Transverse colon (tissue), 4 donors: ENCODE measurements at regions not wholly inside any gene's neighbourhood (a gene's known extent, or its start where the extent isn't known, plus 50 kb on each side); places are given as distances from the start of the nearest gene placed in this dataset.
A peak's percentile ranks its signal among the peaks of the same experiment; 100 is the strongest.

Source experiments
- DNase-seq: peaks from one replicate; pipeline ENCODE4 v3.0.0-alpha.2; 2019
- H3K27ac ChIP-seq, 4 donors: fragments of 200-600 bp; sonication (generic); 2 replicates each; pipeline ENCODE4 v1.5.1; 2016 to 2018; ENCODE audit warnings: inconsistent platforms in 4 of 4
- H3K27me3 ChIP-seq: fragments of 200-600 bp; sonication (generic); 2 replicates; pipeline ENCODE4 v1.5.1; 2017; ENCODE audit warnings: inconsistent platforms
- H3K36me3 ChIP-seq, 4 donors: fragments of 200-600 bp; sonication (generic); 2 replicates each; pipeline ENCODE4 v1.5.1; 2017 to 2019; ENCODE audit warnings: inconsistent platforms in 4 of 4
- H3K4me1 ChIP-seq, 4 donors: fragments of 200-600 bp; sonication (generic); 2 replicates each; pipeline ENCODE4 v1.5.1; 2017 to 2020; ENCODE audit warnings: inconsistent platforms in 4 of 4
- H3K4me3 ChIP-seq, 4 donors: fragments of 200-600 bp; sonication (generic); 1 replicate in 1 of 4; 2 replicates in 3 of 4; pipeline versions ENCODE4 v1.5.1 to v1.6.1; 2017 to 2019; ENCODE audit warnings: inconsistent platforms in 4 of 4
- H3K9me3 ChIP-seq, 2 donors: fragments of 200-600 bp; sonication (generic); 2 replicates each; pipeline ENCODE4 v1.5.1; 2017 to 2019; ENCODE audit warnings: inconsistent platforms in 2 of 2
- EP300 ChIP-seq: sonication (generic); formaldehyde crosslinking; IDR thresholded peaks from one replicate; pipeline ENCODE4 v1.6.1; 2017; ENCODE audit warnings: antibody characterized with exemption, low read depth
- POLR2A ChIP-seq: fragments of 450-650 bp; IDR thresholded peaks from one replicate; pipeline ENCODE4 v1.6.1; 2016; ENCODE audit warnings: antibody characterized with exemption, mild to moderate bottlenecking, moderate library complexity
- POLR2AphosphoS5 ChIP-seq, 3 donors: sonication (generic); formaldehyde crosslinking; IDR thresholded peaks; one replicate each; pipeline ENCODE4 v1.6.1; 2016; ENCODE audit warnings: antibody characterized with exemption in 3 of 3
- WGBS, 2 donors: methylation state at CpG; one replicate each; pipeline ENCODE4 v1.1.5; 2018; ENCODE audit warnings: low coverage in 1 of 2; 5-methylcytosine and 5-hydroxymethylcytosine counted together
- in situ Hi-C, 4 donors: fragments of 200-750 bp; cut with MboI; loops; one replicate each; pipeline versions ENCODE4 v1.15.0 to v1.15.1; 2017; ENCODE audit warnings: low sequenced_read_pairs in 3 of 4, low pct_ligation_motif_present in 1 of 4, low pct_unique_long_range_greater_than_20kb in 1 of 4
- intact Hi-C: fragments of 100-400 bp; cut with DNase I; formaldehyde crosslinking; loops from one replicate; pipeline ENCODE4 v1.15.1; 2023; ENCODE audit warnings: low total_unique reads
- TF ChIP-seq, protein P1 (sequence below), 5 experiments: fragments of 200-600 bp in 3 of 5; fragments of 450-650 bp in 2 of 5; sonication (generic) in 3 of 5; IDR thresholded peaks; 1 replicate in 2 of 5; 2 replicates in 3 of 5; pipeline ENCODE4 v1.5.1; 2016 to 2017; ENCODE audit warnings: antibody characterized with exemption in 5 of 5, inconsistent platforms in 3 of 5, mild to moderate bottlenecking in 2 of 5, moderate library complexity in 1 of 5

DNA sequence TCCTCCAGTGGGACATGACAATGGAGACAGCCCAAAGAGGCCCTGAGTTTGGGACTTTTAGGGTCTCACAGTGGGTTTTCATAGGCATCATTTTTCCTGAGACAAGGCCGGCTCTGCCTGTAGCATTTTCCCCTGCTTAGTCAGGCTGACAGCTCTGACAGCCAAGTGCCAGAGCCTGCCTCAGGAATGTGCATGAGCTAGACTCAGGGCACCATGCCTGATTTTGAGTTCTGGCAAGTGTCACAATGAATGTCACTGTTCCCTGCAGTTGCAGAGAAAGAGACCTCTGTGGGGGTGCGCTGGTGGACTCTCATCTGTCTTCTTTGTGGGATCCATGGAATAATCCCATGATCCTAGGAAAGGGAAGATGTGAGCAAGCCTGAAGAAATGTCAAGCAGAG, 343.3 kb upstream of the TSPY4 start:
- DNase-seq = no peak
- no peaks in the 10 kb centered on the region for H3K36me3 ChIP-seq
- WGBS, 2 donors = no CpG with 5 or more reads among the region's 2 CpGs
- H3K9me3 ChIP-seq = no peaks in the 10 kb centered on the region
- in situ Hi-C loops = no loop called here
- intact Hi-C loops = no loop called here
- TF ChIP-seq, protein P1, sequence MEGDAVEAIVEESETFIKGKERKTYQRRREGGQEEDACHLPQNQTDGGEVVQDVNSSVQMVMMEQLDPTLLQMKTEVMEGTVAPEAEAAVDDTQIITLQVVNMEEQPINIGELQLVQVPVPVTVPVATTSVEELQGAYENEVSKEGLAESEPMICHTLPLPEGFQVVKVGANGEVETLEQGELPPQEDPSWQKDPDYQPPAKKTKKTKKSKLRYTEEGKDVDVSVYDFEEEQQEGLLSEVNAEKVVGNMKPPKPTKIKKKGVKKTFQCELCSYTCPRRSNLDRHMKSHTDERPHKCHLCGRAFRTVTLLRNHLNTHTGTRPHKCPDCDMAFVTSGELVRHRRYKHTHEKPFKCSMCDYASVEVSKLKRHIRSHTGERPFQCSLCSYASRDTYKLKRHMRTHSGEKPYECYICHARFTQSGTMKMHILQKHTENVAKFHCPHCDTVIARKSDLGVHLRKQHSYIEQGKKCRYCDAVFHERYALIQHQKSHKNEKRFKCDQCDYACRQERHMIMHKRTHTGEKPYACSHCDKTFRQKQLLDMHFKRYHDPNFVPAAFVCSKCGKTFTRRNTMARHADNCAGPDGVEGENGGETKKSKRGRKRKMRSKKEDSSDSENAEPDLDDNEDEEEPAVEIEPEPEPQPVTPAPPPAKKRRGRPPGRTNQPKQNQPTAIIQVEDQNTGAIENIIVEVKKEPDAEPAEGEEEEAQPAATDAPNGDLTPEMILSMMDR (IDR thresholded peaks at IDR 0.05) = no peak
- TF ChIP-seq POLR2AphosphoS5 (IDR thresholded peaks at IDR 0.05) (peak in 1 of 3 donors; percentile 53), POLR2A (no peak)
- H3K4me1 ChIP-seq = no peaks in the 10 kb centered on the region
- no peak overlapping the region for H3K4me3 ChIP-seq
- H3K27me3 ChIP-seq = no peaks in the 10 kb centered on the region
- no peak overlapping the region for H3K27ac ChIP-seq

DNA sequence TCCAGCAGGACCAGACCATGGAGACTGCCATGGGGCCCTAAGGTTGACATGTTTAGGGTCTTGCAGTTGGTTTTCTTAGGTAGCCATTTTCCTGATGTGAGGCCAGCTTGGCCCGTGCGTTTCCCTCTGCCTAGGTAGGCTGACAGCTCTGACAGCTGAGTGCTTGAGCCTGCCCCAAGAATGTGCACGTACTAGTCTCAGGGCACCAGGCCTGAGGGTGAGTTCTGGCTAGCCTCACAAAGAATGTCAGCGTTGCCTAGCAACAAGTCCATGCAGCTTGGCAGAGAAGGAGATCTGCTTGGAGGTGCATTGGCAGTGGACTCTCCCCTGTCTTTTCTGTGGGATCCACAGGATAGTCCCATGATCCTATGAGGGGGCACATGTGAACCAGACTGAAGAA, 336.0 kb upstream of the TSPY4 start:
- no CpG with 5 or more reads among the region's 4 CpGs for WGBS, 2 donors

DNA sequence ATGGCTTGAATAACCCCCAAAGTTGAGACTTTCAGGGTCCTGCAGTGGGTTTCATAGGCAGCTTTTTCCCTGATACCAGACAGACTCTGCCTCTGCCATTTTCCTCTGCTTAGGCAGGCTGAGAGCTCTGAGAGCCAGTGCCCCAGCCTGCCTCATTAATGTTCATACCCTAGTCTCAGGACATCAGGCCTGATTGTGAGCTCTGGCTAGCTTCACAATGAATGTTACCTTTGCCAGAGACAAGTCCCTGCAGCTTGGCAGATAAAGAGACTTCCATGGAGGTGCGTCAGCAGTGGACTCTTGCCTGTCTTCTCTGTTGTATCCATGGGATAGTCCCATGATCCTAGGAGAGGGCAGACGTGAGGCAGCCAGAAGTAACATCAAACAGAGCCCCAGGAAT, 333.5 kb upstream of the TSPY4 start:
- intact Hi-C loops (no loop called here), in situ Hi-C loops (no loop called here)

More for the DNA sequence above, 336.0 kb upstream of the TSPY4 start:
- Histone ChIP-seq H3K27me3 (no peaks in the 10 kb centered on the region), H3K4me1 (no peaks in the 10 kb centered on the region), H3K36me3 (no peaks in the 10 kb centered on the region), H3K9me3 (no peaks in the 10 kb centered on the region), H3K4me3 (no peak overlapping the region), H3K27ac (no peak overlapping the region)
- intact Hi-C loops = no loop called here
- TF ChIP-seq POLR2AphosphoS5 (IDR thresholded peaks at IDR 0.05) (peak in 1 of 3 donors; percentile 57), EP300 (no peak), POLR2A (no peak)
- TF ChIP-seq, protein P1 (IDR thresholded peaks at IDR 0.05) = no peak
- DNase-seq = no peak
- in situ Hi-C loops = no loop called here

DNA sequence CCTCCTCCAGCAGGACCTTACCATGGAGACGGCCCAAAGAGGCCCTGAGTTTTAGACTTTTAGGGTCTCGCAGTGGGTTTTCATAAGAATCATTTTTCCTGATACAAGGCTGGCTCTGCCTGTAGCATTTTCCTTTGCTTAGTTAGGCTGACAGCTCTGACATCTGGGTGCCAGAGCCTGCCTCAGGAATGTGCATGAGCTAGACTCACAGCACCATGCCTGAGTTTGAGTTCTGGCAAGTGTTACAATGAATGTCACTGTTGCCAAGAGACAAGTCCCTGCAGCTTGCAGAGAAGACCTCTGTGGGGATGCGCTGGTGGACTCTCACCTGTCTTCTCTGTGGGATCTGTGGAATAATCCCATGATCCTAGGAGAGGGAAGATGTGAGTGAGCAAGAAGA, 328.6 kb upstream of the TSPY4 start:
- H3K36me3 ChIP-seq = no peaks in the 10 kb centered on the region
- H3K27me3 ChIP-seq = no peaks in the 10 kb centered on the region
- WGBS, 2 donors = no CpG with 5 or more reads among the region's 3 CpGs

More for the DNA sequence above, 333.5 kb upstream of the TSPY4 start:
- Histone ChIP-seq H3K27me3 (no peaks in the 10 kb centered on the region), H3K27ac (no peak overlapping the region), H3K4me3 (no peak overlapping the region), H3K36me3 (no peaks in the 10 kb centered on the region), H3K9me3 (no peaks in the 10 kb centered on the region), H3K4me1 (no peaks in the 10 kb centered on the region)
- no peak for DNase-seq
- peak in 1 of 3 donors; percentile 82 for TF ChIP-seq POLR2AphosphoS5 (IDR thresholded peaks at IDR 0.05)
- TF ChIP-seq, protein P1 (IDR thresholded peaks at IDR 0.05) = no peak
- WGBS, 2 donors = no CpG with 5 or more reads among the region's 2 CpGs

DNA sequence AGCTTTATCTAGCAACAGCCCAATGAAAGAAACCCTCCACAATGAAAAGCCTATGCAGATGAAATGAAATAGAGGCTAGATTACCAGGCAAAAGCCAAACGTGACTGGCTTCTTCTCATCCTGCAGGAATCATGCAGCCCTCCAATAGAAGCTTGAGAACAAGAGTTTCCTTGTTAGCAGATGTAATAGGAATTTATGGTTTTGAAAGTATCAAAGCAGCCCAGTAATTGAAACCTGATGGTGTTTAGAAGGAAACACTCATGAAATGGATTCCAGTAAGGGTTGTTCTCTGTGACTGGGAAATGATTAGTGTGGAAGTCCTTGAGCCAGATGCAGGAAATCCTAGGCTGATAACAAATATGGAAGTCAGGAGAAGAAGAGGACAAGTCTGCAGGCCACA, 320.3 kb upstream of the TSPY4 start:
- Histone ChIP-seq H3K9me3 (no peaks in the 10 kb centered on the region), H3K36me3 (no peaks in the 10 kb centered on the region), H3K4me1 (no peaks in the 10 kb centered on the region), H3K27me3 (no peaks in the 10 kb centered on the region), H3K4me3 (no peak overlapping the region), H3K27ac (no peak overlapping the region)
- TF ChIP-seq EP300 (no peak), POLR2AphosphoS5 (IDR thresholded peaks at IDR 0.05) (no peak), POLR2A (no peak)
- TF ChIP-seq, protein P1 (IDR thresholded peaks at IDR 0.05) = no peak
- WGBS, 2 donors = no CpG with 5 or more reads among the region's 1 CpG
- in situ Hi-C loops = no loop called here
- no peak for DNase-seq
- intact Hi-C loops = no loop called here

More for the DNA sequence above, 328.6 kb upstream of the TSPY4 start:
- intact Hi-C loops = no loop called here
- in situ Hi-C loops = no loop called here
- no peak for TF ChIP-seq POLR2A
- TF ChIP-seq EP300 = no peak
- H3K27ac ChIP-seq = no peak overlapping the region
- no peaks in the 10 kb centered on the region for H3K9me3 ChIP-seq
- H3K4me3 ChIP-seq = no peak overlapping the region
- no peak for DNase-seq
- H3K4me1 ChIP-seq = no peaks in the 10 kb centered on the region
